ENCODE measurements at regions not wholly inside any gene's neighbourhood (a gene's known extent, or its start where the extent isn't known, plus 50 kb on each side); places are given as distances from the start of the nearest gene placed in this dataset.

DNA sequence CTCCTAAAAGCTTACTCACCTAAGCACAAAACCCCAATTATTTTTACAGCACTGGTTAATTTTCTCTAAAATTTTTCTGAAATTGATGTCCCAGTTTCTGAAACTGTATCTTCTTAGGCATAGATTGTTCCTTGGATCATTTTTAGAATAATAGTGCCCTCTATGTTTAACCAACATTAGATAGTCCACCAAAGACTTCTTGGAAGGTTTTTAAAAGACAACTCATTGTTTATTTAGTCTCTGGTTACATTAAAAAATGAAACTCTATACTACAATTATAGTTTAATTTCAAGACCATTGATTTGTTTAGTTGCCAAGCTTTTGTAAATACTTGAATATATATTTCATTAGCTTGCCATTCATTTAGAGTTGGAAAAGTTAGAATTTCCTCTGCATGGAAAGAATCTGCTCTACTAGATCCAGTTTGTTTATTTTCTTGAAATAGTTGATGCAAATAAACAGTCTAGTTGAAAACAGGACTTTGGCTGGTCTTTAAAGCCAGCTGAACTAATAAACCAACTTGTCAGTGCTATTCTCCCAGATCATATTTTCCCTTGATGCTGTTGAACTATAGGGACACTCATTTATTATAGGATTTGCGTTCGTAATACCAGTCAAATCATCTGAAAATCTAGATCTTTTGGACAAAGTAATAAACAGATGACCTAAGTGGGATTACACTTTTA lies 990.5 kb downstream of the TLE1 start:
- TF ChIP-seq, protein P1, sequence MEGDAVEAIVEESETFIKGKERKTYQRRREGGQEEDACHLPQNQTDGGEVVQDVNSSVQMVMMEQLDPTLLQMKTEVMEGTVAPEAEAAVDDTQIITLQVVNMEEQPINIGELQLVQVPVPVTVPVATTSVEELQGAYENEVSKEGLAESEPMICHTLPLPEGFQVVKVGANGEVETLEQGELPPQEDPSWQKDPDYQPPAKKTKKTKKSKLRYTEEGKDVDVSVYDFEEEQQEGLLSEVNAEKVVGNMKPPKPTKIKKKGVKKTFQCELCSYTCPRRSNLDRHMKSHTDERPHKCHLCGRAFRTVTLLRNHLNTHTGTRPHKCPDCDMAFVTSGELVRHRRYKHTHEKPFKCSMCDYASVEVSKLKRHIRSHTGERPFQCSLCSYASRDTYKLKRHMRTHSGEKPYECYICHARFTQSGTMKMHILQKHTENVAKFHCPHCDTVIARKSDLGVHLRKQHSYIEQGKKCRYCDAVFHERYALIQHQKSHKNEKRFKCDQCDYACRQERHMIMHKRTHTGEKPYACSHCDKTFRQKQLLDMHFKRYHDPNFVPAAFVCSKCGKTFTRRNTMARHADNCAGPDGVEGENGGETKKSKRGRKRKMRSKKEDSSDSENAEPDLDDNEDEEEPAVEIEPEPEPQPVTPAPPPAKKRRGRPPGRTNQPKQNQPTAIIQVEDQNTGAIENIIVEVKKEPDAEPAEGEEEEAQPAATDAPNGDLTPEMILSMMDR (IDR thresholded peaks at IDR 0.05): no peak
- TF ChIP-seq POLR2A (IDR thresholded peaks at IDR 0.05): no peak
